ENCODE measurements at regions not wholly inside any gene's neighbourhood (a gene's known extent, or its start where the extent isn't known, plus 50 kb on each side); places are given as distances from the start of the nearest gene placed in this dataset.

- no peak for TF ChIP-seq POLR2A (IDR thresholded peaks at IDR 0.05; ENCODE audit: low read depth, low read length)
- TF ChIP-seq POLR2AphosphoS5 (IDR thresholded peaks at IDR 0.05; ENCODE audit: low read depth, low read length), result no peak
- TF ChIP-seq TAF1 (IDR thresholded peaks at IDR 0.05; ENCODE audit: borderline replicate concordance, low read depth, low read length), result no peak
Observed at GRCh38 chr7:41193738-41194282, 509.1 kb downstream of the INHBA start.
